HUES6 (cell line): ENCODE measurements at regions not wholly inside any gene's neighbourhood (a gene's known extent, or its start where the extent isn't known, plus 50 kb on each side); places are given as distances from the start of the nearest gene placed in this dataset.

Experiments
- H3K27ac ChIP-seq: 2 replicates; pipeline ENCODE4 v1.7.0; 2013; ENCODE audit warnings: low read depth, mild to moderate bottlenecking, low read length, inconsistent platforms
- H3K27me3 ChIP-seq: 2 replicates; pipeline ENCODE4 v1.6.1; 2013; ENCODE audit warnings: low read length; ENCODE audit not compliant: control insufficient read depth, insufficient read depth
- H3K36me3 ChIP-seq: 2 replicates; pipeline ENCODE4 v1.6.1; 2013; ENCODE audit warnings: low read length; ENCODE audit not compliant: control insufficient read depth, insufficient read depth
- H3K4me1 ChIP-seq: 2 replicates; pipeline ENCODE4 v1.6.1; 2013; ENCODE audit warnings: low read length; ENCODE audit not compliant: control insufficient read depth, insufficient read depth
- H3K4me3 ChIP-seq: 2 replicates; pipeline ENCODE4 v1.5.1; 2013; ENCODE audit warnings: low read depth, low read length
- H3K9ac ChIP-seq: one replicate; pipeline ENCODE4 v1.6.1; 2013; ENCODE audit warnings: mild to moderate bottlenecking, low read length
- H3K9me3 ChIP-seq: 2 replicates; pipeline ENCODE4 v1.6.1; 2013; ENCODE audit warnings: low read depth, low read length; ENCODE audit not compliant: control insufficient read depth, insufficient read depth

- Histone ChIP-seq H3K9me3 (no peaks in the 10 kb centered on the region), H3K36me3 (no peaks in the 10 kb centered on the region), H3K4me1 (peaks cover 28% of the 10 kb centered on the region), H3K27ac (peak overlapping the region; percentile 35; the same call in 1 of the 2 replicates), H3K27me3 (no peaks in the 10 kb centered on the region), H3K9ac (no peak overlapping the region), H3K4me3 (no peak overlapping the region)
These were observed 303.2 kb downstream of the LMX1A start for GRCh38 chr1:165053351-165053750.

DNA sequence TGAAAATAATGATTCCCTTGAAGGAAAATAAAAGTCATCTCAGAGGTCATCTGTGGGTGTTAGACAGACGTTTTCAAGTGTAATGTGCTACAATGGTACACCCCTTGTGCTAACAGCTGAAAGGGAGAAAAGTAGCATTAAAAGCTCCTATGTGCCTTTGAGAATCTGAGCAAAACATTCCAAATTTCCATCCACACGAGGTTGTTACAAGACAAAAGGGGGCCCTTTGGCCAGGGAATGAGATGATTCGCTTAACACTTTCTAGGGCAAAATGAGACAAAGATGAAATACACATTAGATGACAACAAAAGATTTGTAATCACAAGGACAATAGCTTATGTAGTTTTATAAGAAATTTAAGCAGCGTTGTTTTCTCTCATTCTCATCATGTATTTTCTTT, 303.6 kb downstream of the LMX1A start:
- no peaks in the 10 kb centered on the region for H3K27me3 ChIP-seq
- no peaks in the 10 kb centered on the region for H3K9me3 ChIP-seq
- no peak overlapping the region; the same call in 1 of the 2 replicates for H3K4me3 ChIP-seq
- no peaks in the 10 kb centered on the region for H3K36me3 ChIP-seq
- no peak overlapping the region for H3K9ac ChIP-seq
- H3K27ac ChIP-seq: peak overlapping the region; percentile 35; the same call in 1 of the 2 replicates
- peaks cover 32% of the 10 kb centered on the region for H3K4me1 ChIP-seq

GRCh38 chr1:165052431-165052830, 304.1 kb downstream of the LMX1A start:
- Histone ChIP-seq H3K4me3 (no peak overlapping the region), H3K9ac (no peak overlapping the region), H3K9me3 (no peaks in the 10 kb centered on the region), H3K36me3 (no peaks in the 10 kb centered on the region), H3K27ac (no peak overlapping the region), H3K4me1 (peaks cover 37% of the 10 kb centered on the region), H3K27me3 (no peaks in the 10 kb centered on the region)

- peaks cover 40% of the 10 kb centered on the region for H3K4me1 ChIP-seq
- H3K36me3 ChIP-seq: no peaks in the 10 kb centered on the region
- no peaks in the 10 kb centered on the region for H3K27me3 ChIP-seq
- no peak overlapping the region for H3K27ac ChIP-seq
- H3K9ac ChIP-seq: no peak overlapping the region
- H3K4me3 ChIP-seq: no peak overlapping the region
- H3K9me3 ChIP-seq: no peaks in the 10 kb centered on the region
These were observed 306.3 kb downstream of the LMX1A start for GRCh38 chr1:165050246-165050645.

- no peaks in the 10 kb centered on the region for H3K36me3 ChIP-seq
- H3K27ac ChIP-seq: no peak overlapping the region
- no peaks in the 10 kb centered on the region for H3K27me3 ChIP-seq
- H3K4me3 ChIP-seq: no peak overlapping the region
- H3K9ac ChIP-seq: no peak overlapping the region
- no peaks in the 10 kb centered on the region for H3K9me3 ChIP-seq
- H3K4me1 ChIP-seq: peaks cover 26% of the 10 kb centered on the region
These were observed 308.5 kb downstream of the LMX1A start for GRCh38 chr1:165047994-165048393.

DNA sequence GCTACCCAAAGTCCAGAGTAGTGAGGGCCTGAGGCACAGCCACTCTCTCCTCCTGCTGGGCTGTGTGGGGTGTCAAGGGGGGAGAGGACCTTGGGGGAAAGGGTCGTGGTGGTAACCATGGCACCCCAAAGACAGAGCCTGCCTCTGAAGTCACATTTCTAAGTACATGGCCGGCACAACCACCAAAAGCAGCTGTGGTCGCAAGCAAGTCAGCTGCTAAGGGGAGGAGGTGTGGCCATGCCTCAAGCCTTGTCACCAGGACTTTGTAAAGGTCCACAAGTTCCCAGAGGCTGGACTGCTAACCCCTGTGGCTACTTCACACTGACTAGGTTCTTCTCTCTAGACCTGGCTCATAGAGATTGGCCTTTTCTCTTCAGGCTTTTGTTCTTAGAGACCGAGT, 310.6 kb downstream of the LMX1A start:
- no peaks in the 10 kb centered on the region for H3K27me3 ChIP-seq
- no peaks in the 10 kb centered on the region for H3K9me3 ChIP-seq
- H3K36me3 ChIP-seq: no peaks in the 10 kb centered on the region
- peaks cover 17% of the 10 kb centered on the region for H3K4me1 ChIP-seq
- H3K9ac ChIP-seq: no peak overlapping the region
- no peak overlapping the region for H3K4me3 ChIP-seq
- no peak overlapping the region for H3K27ac ChIP-seq

DNA sequence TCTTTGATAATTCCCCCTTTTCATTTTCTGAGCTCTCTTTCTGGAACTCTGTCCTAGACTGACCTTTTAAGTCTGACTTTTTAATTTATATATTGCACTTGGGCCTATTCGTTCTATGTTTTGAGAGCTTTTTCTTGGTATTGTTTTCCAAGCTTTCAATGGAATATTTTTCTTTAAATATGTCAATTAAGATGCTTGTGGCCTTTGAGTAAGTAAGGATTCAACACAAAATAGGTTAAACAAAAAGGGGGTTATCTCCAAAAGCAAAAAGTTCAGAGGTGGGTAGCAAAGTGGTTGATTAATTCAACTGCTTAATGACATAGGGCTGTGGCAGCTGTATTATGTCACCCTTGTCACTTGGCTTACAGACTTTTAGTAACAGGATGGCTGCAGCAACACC, 315.9 kb downstream of the LMX1A start:
- no peak overlapping the region for H3K27ac ChIP-seq
- H3K4me3 ChIP-seq: no peak overlapping the region
- no peaks in the 10 kb centered on the region for H3K27me3 ChIP-seq
- H3K36me3 ChIP-seq: no peaks in the 10 kb centered on the region
- H3K9ac ChIP-seq: no peak overlapping the region
- no peaks in the 10 kb centered on the region for H3K4me1 ChIP-seq
- H3K9me3 ChIP-seq: no peaks in the 10 kb centered on the region

DNA sequence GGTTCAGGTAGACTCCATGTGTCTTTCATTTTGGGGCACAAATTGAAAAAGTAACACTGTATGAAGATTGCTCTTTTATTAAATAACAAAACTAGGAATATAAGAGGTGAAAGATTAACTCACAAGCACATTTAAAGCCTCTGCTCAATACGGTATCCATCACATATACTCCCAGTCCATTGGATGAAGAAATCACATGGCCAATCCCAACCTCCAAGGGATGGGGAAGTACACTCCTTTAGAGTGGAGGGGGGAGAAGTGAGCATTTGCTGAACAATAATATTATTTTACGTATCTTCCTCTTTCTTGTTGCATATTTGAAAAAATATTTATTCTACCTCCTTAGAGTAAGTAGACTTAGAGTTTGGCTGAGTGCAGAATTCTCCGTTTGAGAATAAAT, 316.5 kb downstream of the LMX1A start:
- no peaks in the 10 kb centered on the region for H3K4me1 ChIP-seq
- H3K9me3 ChIP-seq: no peaks in the 10 kb centered on the region
- H3K27me3 ChIP-seq: no peaks in the 10 kb centered on the region
- H3K4me3 ChIP-seq: no peak overlapping the region
- H3K36me3 ChIP-seq: no peaks in the 10 kb centered on the region
- no peak overlapping the region for H3K27ac ChIP-seq
- no peak overlapping the region for H3K9ac ChIP-seq

DNA sequence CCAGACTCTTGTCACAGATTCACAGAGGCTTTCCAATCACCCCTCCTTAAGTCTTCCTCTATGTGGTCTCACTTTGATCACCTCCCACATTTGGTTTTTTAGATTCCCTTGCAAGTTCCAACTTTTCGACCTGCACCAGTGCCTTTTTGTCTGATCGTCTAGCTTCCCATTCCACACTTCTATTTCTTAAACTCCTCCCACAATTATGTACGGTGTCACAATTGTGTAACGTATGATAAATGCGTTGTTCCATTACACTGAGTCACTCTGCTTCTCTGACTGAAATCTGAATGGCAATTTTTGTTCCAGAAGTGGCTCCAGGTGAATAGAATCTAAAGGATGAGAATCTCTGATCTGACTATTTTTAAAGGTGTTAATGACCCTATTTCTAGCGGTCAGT, 320.1 kb downstream of the LMX1A start:
- no peak overlapping the region for H3K9ac ChIP-seq
- H3K36me3 ChIP-seq: no peaks in the 10 kb centered on the region
- H3K4me1 ChIP-seq: no peaks in the 10 kb centered on the region
- H3K4me3 ChIP-seq: no peak overlapping the region
- no peaks in the 10 kb centered on the region for H3K27me3 ChIP-seq
- H3K27ac ChIP-seq: no peak overlapping the region
- no peaks in the 10 kb centered on the region for H3K9me3 ChIP-seq

DNA sequence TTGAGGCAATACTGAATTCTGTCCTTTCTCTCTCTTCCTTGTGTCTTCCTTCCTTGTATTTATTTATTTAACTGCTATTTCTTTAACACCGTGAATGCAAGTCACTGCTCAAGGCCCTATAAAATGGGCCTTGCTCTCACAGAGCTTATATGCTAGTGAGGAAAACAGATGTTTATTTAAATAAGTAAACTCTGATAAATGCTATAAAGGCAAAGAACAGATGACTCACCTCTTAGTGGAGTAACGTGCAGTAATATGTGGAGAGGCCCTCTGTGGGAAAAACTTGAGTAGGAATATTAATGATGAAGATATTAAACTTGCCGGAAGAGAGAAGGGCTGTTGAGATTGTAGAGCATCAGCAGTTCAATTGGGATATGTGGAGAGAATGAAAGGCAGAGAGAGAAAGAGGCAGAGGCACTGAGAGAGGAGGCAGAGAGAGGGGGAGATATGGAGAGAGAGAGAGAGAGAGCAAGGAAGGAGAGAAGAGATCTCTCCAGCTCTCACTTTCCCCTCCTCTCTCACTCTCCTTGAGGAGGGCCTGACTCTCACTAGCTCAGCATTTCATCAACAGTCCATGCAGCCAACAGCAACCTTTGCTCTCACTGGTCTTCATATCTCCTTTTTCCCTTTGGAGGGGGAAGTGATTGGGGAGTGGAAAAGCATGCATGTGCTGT, 322.2 kb downstream of the LMX1A start:
- Histone ChIP-seq H3K9me3 (no peaks in the 10 kb centered on the region), H3K36me3 (no peaks in the 10 kb centered on the region)

DNA sequence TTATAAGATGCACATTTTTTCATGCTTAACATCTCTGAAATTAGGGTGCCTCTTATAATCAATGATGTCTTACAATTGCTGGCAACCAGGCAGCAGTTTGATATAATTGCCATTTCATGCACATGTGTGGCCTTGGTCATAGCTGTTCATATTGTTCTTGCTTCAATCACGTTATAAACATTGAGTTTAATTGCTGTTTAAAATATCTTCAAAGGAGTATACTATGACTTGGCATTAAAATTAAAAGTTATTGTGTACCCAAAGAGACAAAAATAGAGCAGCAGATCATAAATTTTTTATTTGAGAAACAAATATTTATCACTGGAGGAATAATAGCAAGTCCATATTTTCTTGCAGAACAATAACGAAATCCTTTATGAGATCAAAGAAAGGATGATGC, 325.5 kb downstream of the LMX1A start:
- Histone ChIP-seq H3K9ac (no peak overlapping the region), H3K9me3 (no peaks in the 10 kb centered on the region), H3K4me3 (no peak overlapping the region), H3K27ac (no peak overlapping the region), H3K27me3 (no peaks in the 10 kb centered on the region), H3K36me3 (no peaks in the 10 kb centered on the region), H3K4me1 (no peaks in the 10 kb centered on the region)

More for the DNA sequence above, 322.2 kb downstream of the LMX1A start:
- Histone ChIP-seq H3K27me3 (no peaks in the 10 kb centered on the region), H3K4me1 (no peaks in the 10 kb centered on the region), H3K27ac (no peak overlapping the region), H3K4me3 (no peak overlapping the region), H3K9ac (no peak overlapping the region)
